Adrenal gland (tissue), 9 donors: ENCODE measurements at regions not wholly inside any gene's neighbourhood (a gene's known extent, or its start where the extent isn't known, plus 50 kb on each side); places are given as distances from the start of the nearest gene placed in this dataset.
"Not testable (repeated sequence)": the region's sequence is repeated elsewhere in the genome, so short reads cannot be mapped to it uniquely, and the experiment has no call there.

ENCODE experiments used
- DNase-seq, 7 donors: peaks; one replicate each; pipeline ENCODE4 v3.0.0-alpha.2; 2019 to 2020
- H3K27ac ChIP-seq, 5 donors: fragments of 200-600 bp; sonication (generic) in 4 of 5; 1 replicate in 3 of 5; 2 replicates in 2 of 5; pipeline versions ENCODE4 v1.5.1 to v1.8.0; 2016 to 2020; ENCODE audit warnings: mild to moderate bottlenecking in 1 of 5
- H3K27me3 ChIP-seq: fragments of 200-600 bp; 2 replicates; pipeline ENCODE4 v1.8.0; 2021
- H3K36me3 ChIP-seq, 2 donors: fragments of 200-600 bp; replicated peaks in 1 of 2; 1 replicate in 1 of 2; 2 replicates in 1 of 2; pipeline versions ENCODE4 v1.5.1 to v1.8.0; 2018 to 2022
- H3K4me1 ChIP-seq, 2 donors: fragments of 200-600 bp; replicated peaks in 1 of 2; 1 replicate in 1 of 2; 2 replicates in 1 of 2; pipeline versions ENCODE4 v1.5.1 to v1.8.0; 2018 to 2021
- H3K4me3 ChIP-seq, 4 donors: fragments of 200-600 bp; sonication (generic) in 3 of 4; one replicate each; pipeline ENCODE4 v1.5.1; 2016 to 2018
- H3K9me3 ChIP-seq, 3 donors: fragments of 200-600 bp; sonication (generic) in 1 of 3; replicated peaks in 1 of 3; 1 replicate in 2 of 3; 2 replicates in 1 of 3; pipeline versions ENCODE4 v1.5.1 to v1.8.0; 2016 to 2021
- POLR2A ChIP-seq, 2 donors: fragments of 450-650 bp; IDR thresholded peaks; one replicate each; pipeline ENCODE4 v1.6.1; 2017; ENCODE audit warnings: antibody characterized with exemption in 2 of 2, mild to moderate bottlenecking in 2 of 2, moderate library complexity in 1 of 2
- WGBS, 4 donors: extraction: QIAGEN DNeasy Blood & Tissue Kit in 2 of 4; methylation state at CpG; one replicate each; pipeline versions ENCODE4 v1.1.5 to v1.1.7; 2013 to 2017; 5-methylcytosine and 5-hydroxymethylcytosine counted together
- intact Hi-C, 2 donors: fragments of 100-400 bp; cut with DNase I; formaldehyde crosslinking; loops; one replicate each; pipeline versions ENCODE4 v1.14.1 to v1.15.0; 2022 to 2023
- TF ChIP-seq, protein P1 (sequence below), 6 experiments: fragments of 450-650 bp in 4 of 6; fragments of 200-600 bp in 2 of 6; sonication (generic) in 1 of 6; IDR thresholded peaks; 1 replicate in 5 of 6; 2 replicates in 1 of 6; pipeline versions ENCODE4 v1.5.1 to v1.8.0; 2016 to 2021; ENCODE audit warnings: antibody characterized with exemption in 6 of 6, mild to moderate bottlenecking in 2 of 6, moderate library complexity in 1 of 6
- donor health status: healthy with polysubstance abuse.
- donor health status: Bipolar disorder and iron deficiency.
- donor health status: DM: yes; HTN: yes; CAD: no.
- donor health status: DM: no; HTN: no; CAD: no.
- donor health status: DM: no; HTN: no; CAD: no.

GRCh38 chr7:65796205-65796604 is 76.7 kb upstream of the VKORC1L1 start:
- Histone ChIP-seq H3K4me1 (no peaks in the 10 kb centered on the region), H3K36me3 (no peaks in the 10 kb centered on the region), H3K4me3 (no peak overlapping the region), H3K9me3 (no peaks in the 10 kb centered on the region), H3K27ac (no peak overlapping the region), H3K27me3 (no peaks in the 10 kb centered on the region)
- intact Hi-C loops: no loop called here
- 89 to 94% (median 93%) methylated on average over 4 of the region's 4 CpGs for WGBS, 4 donors
- no peak for TF ChIP-seq POLR2A (IDR thresholded peaks at IDR 0.05)
- TF ChIP-seq, protein P1, sequence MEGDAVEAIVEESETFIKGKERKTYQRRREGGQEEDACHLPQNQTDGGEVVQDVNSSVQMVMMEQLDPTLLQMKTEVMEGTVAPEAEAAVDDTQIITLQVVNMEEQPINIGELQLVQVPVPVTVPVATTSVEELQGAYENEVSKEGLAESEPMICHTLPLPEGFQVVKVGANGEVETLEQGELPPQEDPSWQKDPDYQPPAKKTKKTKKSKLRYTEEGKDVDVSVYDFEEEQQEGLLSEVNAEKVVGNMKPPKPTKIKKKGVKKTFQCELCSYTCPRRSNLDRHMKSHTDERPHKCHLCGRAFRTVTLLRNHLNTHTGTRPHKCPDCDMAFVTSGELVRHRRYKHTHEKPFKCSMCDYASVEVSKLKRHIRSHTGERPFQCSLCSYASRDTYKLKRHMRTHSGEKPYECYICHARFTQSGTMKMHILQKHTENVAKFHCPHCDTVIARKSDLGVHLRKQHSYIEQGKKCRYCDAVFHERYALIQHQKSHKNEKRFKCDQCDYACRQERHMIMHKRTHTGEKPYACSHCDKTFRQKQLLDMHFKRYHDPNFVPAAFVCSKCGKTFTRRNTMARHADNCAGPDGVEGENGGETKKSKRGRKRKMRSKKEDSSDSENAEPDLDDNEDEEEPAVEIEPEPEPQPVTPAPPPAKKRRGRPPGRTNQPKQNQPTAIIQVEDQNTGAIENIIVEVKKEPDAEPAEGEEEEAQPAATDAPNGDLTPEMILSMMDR (IDR thresholded peaks at IDR 0.05): no peak
- no peak for DNase-seq

DNA sequence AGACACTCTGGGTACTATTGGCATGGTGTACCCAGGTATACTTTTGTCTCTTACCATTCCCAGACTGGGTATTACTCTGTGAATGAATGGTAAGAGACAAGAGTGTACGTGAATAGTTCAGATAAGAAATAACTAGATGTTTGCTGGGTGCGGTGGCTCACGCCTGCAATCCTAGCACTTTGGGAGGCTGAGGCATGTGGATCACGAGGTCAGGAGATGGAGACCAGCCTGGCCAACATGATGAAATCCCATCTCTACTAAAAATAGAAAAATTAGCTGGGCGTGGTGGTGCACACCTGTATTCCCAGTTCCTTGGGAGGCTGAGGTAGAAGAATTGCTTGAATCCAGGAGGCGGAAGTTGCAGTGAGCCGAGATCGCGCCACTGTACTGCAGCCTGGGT is 75.8 kb upstream of the VKORC1L1 start:
- H3K36me3 ChIP-seq, H3K4me1 ChIP-seq, intact Hi-C loops, H3K9me3 ChIP-seq, H3K27me3 ChIP-seq, H3K27ac ChIP-seq, H3K4me3 ChIP-seq, DNase-seq: not testable (repeated sequence)
- 85 to 88% (median 86%) methylated on average over 9 of the region's 9 CpGs for WGBS, 4 donors

- 84 to 91% (median 85%) methylated on average over 5 of the region's 5 CpGs for WGBS, 4 donors
- intact Hi-C loops, H3K4me3 ChIP-seq: not testable (repeated sequence)
These were observed 75.3 kb upstream of the VKORC1L1 start for GRCh38 chr7:65797566-65797965.

DNA sequence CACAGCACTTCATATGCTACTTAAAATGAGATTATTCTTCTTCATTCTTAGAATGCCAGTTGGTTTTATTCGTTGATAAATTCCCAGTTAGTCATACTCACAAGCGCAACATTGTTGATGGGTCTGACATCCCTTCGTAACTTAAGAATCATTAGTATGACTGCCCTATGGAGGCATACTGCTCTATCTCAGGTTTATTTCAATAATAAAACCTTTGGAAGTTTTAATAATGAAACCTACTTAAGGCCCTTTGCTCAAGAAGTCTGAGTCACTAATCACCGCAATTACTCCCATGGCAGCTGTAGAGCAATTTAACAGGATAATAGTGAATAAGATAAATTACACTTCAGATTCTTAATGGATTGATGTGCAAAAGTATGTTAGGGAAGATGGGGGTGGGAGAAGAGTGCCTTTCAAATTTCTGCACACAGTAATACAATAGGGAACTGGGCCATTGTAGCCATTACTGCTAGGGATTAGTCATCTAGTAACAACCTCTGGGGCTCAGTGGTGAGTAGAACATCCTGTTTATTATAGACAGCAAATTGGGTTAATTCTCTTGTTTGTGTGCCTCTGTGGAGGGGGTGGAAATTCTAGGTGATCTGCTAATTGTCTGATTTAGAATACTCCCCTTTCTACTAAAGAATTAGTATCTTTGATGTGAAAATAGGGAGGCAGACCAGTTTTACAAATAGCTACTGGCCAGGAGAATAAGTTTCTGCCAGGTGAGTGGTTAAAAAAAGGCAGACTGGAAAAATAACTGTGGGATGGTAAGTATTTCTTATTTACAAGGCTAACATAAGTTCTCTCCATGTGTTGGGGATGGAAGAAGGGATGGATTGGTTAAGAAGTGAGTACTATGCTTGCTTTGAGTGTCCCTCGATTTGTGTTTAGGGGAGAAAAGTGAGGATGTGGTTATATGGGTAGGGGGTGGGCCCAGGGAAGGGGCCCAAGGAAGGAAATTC is 74.5 kb upstream of the VKORC1L1 start:
- H3K27ac ChIP-seq: no peak overlapping the region

More at GRCh38 chr7:65797566-65797965, 75.3 kb upstream of the VKORC1L1 start:
- H3K9me3 ChIP-seq, H3K27me3 ChIP-seq, H3K27ac ChIP-seq, H3K4me1 ChIP-seq, H3K36me3 ChIP-seq, DNase-seq: not testable (repeated sequence)

DNA sequence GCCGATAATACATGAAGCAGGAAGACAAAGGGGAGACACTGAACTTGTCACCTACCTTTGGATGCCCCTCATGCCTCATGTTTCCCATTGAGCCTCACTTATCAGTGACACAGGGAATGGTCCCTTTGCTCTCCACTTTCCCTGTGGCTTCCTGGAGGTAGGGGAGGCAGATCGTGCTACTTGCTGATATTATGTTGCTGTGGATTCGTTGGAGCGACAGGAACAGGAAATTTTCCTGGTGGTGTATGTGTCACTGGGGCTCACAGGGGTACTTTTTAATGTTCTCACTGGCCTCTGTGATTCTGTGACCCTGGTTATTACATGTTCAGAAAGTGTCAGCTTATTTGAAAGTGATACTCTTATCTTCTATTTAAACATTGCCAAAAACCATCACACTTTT is 72.7 kb upstream of the VKORC1L1 start:
- H3K4me1 ChIP-seq, H3K27me3 ChIP-seq, H3K4me3 ChIP-seq, intact Hi-C loops, DNase-seq, H3K36me3 ChIP-seq, H3K9me3 ChIP-seq, H3K27ac ChIP-seq: not testable (repeated sequence)
- WGBS, 4 donors: 65 to 84% (median 80%) methylated on average over 4 of the region's 4 CpGs

More for the DNA sequence above, 74.5 kb upstream of the VKORC1L1 start:
- H3K9me3 ChIP-seq: no peaks in the 10 kb centered on the region
- no peaks in the 10 kb centered on the region for H3K36me3 ChIP-seq
- WGBS, 4 donors: 69 to 81% (median 74%) methylated on average over 5 of the region's 5 CpGs
- no peaks in the 10 kb centered on the region for H3K27me3 ChIP-seq
- intact Hi-C loops: no loop called here
- TF ChIP-seq, protein P1 (IDR thresholded peaks at IDR 0.05): no peak
- no peak for TF ChIP-seq POLR2A (IDR thresholded peaks at IDR 0.05)
- no peaks in the 10 kb centered on the region for H3K4me1 ChIP-seq
- H3K4me3 ChIP-seq: no peak overlapping the region
- DNase-seq: no peak
